ENCODE measurements at regions not wholly inside any gene's neighbourhood (a gene's known extent, or its start where the extent isn't known, plus 50 kb on each side); places are given as distances from the start of the nearest gene placed in this dataset.

- DNase-seq: no peak
Observed at GRCh38 chr13:85371254-85371653, 428.0 kb downstream of the SLITRK6 start.

DNA sequence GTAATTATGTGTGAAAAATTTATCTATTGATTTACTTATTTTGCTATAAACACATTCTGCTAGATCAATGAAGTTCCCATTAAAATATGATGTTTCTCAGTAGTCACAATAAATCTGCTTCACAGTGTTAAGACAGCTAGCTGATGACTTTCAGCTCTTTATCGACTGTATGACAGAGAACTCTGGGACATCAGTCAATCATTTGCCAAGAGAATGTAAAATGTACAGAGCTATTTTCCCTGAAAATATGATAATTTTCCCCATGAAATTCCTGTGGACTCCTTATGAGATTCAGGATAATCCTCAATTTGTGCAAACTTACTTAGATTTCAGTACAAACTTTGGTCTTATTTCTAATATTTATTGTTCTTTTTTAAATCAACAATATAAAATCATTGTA is 430.5 kb downstream of the SLITRK6 start:
- DNase-seq: no peak

DNA sequence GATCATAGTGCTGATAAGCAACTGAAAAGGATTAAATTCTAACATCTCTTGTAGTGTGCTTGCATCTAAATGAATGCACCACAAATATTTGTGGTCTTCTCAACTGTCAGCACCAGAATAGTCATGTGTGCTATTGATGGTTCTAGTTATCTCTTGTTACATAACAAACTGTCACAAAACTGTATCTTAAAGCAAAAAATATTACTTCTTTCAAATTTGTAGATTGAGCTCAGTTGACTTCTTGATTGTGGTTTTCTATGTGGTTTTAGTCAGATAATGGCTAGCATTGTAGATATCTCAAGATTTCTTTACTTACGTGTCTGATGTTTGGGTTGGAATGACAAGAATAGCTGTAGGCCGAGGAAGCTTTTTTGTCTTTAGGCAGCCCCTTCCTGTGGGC is 431.3 kb downstream of the SLITRK6 start:
- no peak for DNase-seq

GRCh38 chr13:85366759-85367417 is 432.3 kb downstream of the SLITRK6 start:
- DNase-seq: no peak

- no peak for DNase-seq
Observed at GRCh38 chr13:85363504-85363903, 435.7 kb downstream of the SLITRK6 start.

DNA sequence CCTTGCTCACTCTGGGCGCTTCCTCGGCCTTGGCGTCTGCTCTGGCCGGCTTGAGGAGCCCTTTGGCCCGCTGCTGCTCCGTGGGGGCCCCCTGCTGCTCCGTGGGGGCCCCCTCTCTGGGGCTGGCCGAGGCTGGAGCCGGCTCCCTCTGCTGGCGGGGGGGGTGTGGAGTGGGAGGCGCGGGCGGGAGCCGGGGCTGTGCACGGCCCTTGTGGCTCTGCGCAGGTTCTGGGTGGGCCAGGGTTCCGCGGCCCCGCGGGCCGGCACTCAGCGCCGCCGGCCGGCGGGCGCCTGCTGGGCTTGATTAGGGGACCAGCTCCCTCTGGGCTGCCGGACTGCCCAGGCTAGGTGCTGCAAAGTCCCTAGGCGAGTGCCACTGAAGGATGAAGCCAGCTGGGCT is 436.2 kb downstream of the SLITRK6 start:
- no peak for DNase-seq

- no peak for DNase-seq
Observed at GRCh38 chr13:85347251-85347650, 452.0 kb downstream of the SLITRK6 start.

DNA sequence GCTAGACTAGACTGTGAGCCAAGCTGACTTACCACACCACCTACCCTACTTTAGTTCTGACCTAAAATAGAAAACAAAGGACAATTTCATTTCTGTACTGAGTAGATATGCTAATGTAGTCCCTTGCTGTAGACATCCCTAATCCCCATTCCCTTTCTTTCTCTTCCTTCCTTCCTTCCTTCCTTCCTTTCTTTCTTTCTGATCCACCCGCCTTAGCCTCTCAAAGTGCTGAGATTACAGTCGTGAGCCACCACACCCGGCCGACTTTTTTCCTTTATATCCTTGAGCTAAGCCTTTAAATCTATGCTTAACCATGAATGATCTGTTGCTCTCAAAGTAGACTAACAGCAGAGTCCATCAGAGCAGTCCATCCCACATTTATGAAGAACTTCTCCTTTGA is 465.0 kb downstream of the SLITRK6 start:
- no peak for DNase-seq

DNA sequence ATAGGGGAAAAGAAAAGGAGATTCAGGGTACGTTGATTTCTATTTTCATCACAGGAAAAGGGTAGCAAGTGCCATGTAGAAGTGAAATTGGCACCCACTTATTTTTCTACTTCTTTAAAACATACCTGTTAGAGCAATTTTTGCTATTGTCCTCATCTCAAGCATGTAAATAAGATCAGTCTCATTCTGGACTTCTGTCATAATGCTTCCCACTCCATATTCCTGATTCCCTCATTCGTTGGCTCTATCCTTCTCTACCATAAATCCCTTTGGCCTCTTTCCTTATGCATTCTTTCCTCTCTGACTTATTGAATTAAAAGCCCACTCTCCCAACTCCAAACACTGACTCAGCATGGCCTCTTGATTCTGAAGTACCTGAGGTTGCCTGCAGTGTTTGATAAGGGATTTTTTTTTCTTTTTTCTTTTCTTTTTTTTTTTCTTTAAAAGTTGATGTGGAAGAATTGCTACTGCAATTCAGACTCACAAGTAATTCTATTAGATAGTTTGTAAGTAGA is 465.7 kb downstream of the SLITRK6 start:
- DNase-seq: no peak

DNA sequence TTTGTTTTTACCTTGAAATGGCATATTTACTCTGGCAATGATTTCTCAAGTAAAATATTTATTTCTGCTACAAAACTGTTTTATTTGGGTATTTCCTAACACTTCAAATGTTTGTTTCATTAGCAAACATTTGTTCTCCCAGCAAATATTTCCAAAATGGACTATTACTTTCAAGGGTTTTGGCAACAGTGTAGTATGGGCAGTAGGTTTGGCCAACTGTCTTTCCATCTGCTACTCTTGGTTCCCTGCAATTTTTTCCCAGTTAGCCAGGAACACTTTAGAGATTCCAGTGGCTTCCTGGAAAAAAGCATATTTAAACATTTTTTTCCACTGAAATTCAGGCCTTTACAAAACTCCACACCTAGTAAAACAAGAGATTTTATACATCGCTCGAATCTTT is 466.6 kb downstream of the SLITRK6 start:
- no peak for DNase-seq

- no peak for DNase-seq
Observed at GRCh38 chr13:85321734-85322133, 477.5 kb downstream of the SLITRK6 start.

DNA sequence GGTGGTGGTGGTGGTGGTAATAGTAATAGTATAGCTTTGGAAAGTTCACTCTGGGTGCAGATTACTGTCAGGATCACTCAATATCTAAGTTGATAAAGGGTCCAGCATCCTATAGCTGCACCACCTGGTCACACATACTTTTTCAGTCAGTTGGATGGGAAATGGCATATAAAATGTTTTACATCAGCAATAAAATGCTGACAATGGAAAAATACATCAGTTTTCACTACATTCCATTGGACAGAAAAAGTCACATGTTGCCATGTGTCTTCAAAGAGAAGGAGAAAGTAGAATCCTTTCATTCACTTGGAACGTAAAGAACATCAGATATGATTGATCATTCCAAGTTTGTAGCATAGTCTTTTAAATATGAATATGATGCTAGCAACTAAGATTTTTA is 481.4 kb downstream of the SLITRK6 start:
- DNase-seq: no peak

DNA sequence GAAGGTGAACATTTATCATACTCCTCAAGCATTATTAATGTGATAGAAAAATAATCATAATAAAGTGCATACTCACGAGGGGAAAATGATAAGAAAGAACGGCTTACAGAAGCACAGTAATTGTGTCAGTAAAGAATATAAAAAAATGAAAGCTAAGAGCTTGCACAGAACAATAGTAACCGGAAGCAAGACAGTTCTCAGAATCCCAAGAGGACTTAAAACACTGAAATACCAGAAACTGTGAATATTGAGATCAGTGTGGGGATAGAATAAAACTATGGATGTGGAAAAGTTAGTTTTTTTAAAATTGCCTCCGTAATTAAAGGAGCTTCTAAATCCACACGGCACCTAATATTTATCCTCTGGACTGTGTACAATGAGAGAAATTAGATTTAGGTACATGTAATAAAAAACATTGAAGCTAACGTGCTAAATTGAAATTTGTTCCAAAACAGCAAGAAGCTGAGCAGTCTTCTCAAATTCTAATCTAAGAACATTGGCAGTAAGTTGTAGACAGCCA is 482.7 kb downstream of the SLITRK6 start:
- DNase-seq: no peak

GRCh38 chr13:85314686-85315085 is 484.5 kb downstream of the SLITRK6 start:
- no peak for DNase-seq

DNA sequence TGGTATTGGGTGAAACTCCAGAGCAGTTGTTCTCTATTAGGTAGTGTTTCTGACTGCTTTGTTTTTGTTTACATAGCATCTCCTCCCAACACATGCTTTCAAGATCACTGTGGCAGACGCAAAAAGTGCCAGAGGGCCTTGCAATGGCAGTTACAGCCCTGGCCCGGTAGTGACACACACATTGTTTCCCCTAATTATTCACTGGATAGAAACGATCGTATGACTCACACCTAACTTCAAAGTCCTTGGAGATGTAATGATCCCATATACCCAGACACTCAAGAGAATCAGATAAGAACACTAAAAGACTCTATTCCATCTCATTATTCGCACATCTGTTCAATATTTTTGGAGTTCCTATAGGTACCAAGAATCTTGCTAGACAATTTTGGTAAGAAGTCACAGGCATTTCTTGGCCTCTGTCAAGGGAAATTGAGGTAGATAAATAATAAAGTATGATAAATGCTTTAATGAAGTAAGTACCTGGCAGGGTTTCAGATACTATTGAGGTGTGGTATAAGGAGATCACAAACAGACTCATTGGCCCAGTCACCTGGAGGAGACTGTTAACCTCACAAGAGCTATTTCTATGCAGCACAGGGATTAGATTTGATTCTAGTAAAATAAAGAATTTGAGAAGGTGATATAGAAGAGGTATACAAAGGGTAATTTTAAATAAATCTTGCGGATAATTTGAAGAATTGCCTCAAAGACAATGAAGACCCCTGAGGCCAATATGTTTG is 485.3 kb downstream of the SLITRK6 start:
- no peak for DNase-seq

DNA sequence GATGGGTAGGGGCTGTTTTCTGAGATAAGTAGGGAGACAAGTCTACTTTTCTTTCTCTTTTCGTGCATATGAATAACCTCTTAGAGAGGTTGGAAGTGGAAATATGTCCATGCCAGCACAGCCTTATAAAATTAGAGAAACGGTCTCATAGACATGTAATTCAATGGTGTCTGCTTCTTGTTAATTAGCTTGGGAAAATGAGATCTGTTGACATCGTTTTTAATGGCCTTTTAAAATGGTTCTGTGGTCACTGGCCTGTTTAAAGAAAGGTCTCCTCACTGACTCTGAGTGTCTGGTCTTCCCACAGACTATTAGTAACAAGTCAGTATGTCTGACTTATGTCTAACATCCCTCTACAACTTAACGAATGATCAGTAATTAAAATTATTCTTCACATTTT is 487.1 kb downstream of the SLITRK6 start:
- no peak for DNase-seq

DNA sequence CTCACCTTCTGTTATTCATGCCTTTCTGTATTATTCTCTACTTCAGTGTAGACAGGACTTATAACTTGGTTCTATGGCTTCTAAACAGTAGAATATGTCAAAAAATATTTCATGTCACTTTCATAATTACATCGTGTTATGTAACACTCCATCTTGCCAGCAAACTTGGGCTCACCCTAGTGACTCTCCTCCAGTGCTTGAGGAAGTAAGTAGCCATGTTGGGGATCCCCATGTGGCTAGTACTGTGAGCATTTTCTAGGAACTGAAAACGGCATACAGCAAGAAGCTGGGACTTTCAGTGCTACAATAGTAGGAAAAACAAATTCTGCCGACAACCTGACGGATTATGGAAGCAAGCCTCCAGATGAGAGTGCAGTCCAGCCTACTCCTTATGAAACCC is 495.6 kb downstream of the SLITRK6 start:
- DNase-seq: no peak

DNA sequence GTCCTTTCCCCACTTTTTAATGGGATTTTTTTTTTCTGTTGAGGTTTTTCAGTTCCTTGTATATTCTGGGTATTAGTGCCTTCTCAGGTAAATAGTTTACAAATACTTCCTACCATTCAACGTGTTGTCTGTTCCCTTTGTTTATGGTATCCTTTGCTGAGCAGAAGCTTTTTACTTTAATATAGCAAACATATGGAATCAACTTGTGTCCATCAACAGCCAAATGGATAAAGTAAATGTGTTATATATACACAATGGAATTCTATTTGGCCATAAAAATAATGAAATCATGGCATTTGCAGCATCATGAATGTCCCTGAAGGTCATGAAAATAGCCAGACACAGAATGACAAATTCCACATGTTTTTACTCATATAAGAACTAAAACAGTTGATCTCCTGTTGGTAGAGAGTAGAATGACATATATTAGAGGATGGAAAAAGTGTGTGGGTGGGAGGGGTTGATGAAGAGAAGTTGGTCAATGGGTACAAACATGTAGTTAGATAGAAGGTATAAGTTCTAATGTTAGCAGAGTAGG is 500.8 kb downstream of the SLITRK6 start:
- DNase-seq: no peak

DNA sequence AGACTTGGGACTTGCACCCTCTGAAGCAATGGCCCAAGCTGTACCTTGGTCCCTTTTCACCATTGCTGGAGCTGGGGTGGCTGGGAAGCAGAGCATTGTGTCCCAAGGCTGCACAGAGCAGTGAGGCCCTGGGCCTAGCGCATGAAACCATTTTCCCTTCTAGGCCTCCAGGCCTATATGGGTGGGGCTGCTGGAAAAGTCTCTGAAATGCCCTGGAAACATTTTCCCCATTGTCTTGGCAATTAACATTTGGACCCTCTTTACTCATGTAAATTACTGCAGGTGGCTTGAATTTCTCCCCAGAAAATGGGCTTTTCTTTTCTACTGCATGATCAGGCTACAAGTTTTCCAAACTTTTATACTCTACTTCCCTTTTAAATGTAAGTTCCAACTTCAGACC is 510.5 kb downstream of the SLITRK6 start:
- DNase-seq: no peak

DNA sequence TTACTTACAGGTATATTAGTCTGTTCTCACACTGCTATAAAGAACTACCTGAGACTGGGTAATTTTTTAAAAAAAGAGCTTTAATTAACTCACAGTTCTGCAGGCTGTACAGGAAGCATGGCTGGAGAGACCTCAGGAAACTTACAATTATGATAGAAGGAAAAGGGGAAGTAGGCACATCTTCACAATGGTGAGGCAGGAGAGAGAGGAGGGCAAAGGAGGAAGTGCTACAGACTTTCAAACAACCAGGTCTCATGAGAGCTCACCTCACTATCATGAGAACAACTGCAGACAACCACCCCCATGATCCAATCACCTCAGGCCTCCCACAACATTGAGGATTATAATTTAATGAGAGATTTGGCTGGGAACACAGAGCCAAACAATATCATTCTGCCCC is 511.7 kb downstream of the SLITRK6 start:
- no peak for DNase-seq

DNA sequence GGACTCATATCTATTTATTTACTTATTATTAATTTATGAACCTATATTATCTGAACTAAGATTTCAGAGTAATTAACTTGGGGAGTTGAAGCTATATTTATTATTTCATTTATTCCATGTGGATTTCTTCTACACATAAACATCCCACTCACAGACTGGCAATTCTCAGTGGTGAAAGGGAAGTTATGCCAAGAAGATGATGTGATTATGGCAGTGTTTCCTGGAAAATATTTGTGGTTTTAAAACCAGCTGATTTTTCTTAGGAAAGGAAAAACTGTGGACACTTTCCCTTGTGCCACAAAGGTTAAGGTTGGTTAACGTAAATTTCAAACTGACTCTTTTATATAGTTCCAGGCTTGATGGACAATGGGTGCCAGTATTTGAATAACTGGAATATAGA is 513.1 kb downstream of the SLITRK6 start:
- DNase-seq: no peak

DNA sequence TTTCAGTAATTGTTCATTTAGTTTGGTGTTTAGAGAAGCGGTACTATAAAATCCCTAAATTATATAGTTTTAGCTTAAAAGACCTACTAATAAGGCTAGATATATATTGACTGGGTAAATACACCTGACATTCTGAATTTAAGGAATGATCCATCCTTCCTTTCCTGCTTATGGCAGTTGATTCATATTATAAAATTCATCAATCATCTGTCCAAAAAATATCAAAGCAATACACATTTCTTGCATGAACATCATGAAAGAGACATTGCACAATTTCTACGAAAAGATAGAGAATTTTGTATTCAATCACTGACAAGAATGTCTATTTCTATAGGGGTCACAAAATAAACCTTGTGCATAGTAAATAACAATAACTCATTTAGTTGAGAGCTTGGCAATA is 514.9 kb downstream of the SLITRK6 start:
- no peak for DNase-seq

DNA sequence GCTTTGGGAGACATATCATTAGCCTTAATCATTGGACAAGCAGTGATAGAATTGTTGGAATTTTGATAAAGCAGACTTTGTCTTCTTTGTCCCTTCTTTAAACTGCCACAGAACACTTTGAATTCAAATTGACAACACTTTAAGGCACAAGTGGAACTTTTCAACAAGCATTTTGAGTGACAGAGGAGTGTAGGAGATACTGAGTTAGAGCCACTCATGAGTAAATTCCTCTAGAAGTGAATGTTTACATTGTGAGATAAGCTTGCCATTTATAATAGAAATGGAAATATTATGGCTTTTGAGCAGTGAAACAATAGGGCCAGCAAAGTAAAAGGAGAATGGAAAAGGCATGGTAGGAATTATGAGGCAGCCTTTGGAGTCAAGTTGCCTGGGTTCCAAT is 515.8 kb downstream of the SLITRK6 start:
- no peak for DNase-seq

GRCh38 chr13:85282876-85283275 is 516.3 kb downstream of the SLITRK6 start:
- DNase-seq: no peak
